Transverse colon (tissue), 4 donors: ENCODE measurements at regions not wholly inside any gene's neighbourhood (a gene's known extent, or its start where the extent isn't known, plus 50 kb on each side); places are given as distances from the start of the nearest gene placed in this dataset.

Experiments
- DNase-seq: peaks from one replicate; pipeline ENCODE4 v3.0.0-alpha.2; 2019
- H3K27ac ChIP-seq, 4 donors: fragments of 200-600 bp; sonication (generic); 2 replicates each; pipeline ENCODE4 v1.5.1; 2016 to 2018; ENCODE audit warnings: inconsistent platforms in 4 of 4
- H3K27me3 ChIP-seq: fragments of 200-600 bp; sonication (generic); 2 replicates; pipeline ENCODE4 v1.5.1; 2017; ENCODE audit warnings: inconsistent platforms
- H3K36me3 ChIP-seq, 4 donors: fragments of 200-600 bp; sonication (generic); 2 replicates each; pipeline ENCODE4 v1.5.1; 2017 to 2019; ENCODE audit warnings: inconsistent platforms in 4 of 4
- H3K4me1 ChIP-seq, 4 donors: fragments of 200-600 bp; sonication (generic); 2 replicates each; pipeline ENCODE4 v1.5.1; 2017 to 2020; ENCODE audit warnings: inconsistent platforms in 4 of 4
- H3K4me3 ChIP-seq, 4 donors: fragments of 200-600 bp; sonication (generic); 1 replicate in 1 of 4; 2 replicates in 3 of 4; pipeline versions ENCODE4 v1.5.1 to v1.6.1; 2017 to 2019; ENCODE audit warnings: inconsistent platforms in 4 of 4
- H3K9me3 ChIP-seq, 2 donors: fragments of 200-600 bp; sonication (generic); 2 replicates each; pipeline ENCODE4 v1.5.1; 2017 to 2019; ENCODE audit warnings: inconsistent platforms in 2 of 2
- CTCF ChIP-seq, 5 experiments: fragments of 200-600 bp in 3 of 5; fragments of 450-650 bp in 2 of 5; sonication (generic) in 3 of 5; IDR thresholded peaks; 1 replicate in 2 of 5; 2 replicates in 3 of 5; pipeline ENCODE4 v1.5.1; 2016 to 2017; ENCODE audit warnings: antibody characterized with exemption in 5 of 5, inconsistent platforms in 3 of 5, mild to moderate bottlenecking in 2 of 5, moderate library complexity in 1 of 5
- EP300 ChIP-seq: sonication (generic); formaldehyde crosslinking; IDR thresholded peaks from one replicate; pipeline ENCODE4 v1.6.1; 2017; ENCODE audit warnings: antibody characterized with exemption, low read depth
- POLR2A ChIP-seq: fragments of 450-650 bp; IDR thresholded peaks from one replicate; pipeline ENCODE4 v1.6.1; 2016; ENCODE audit warnings: antibody characterized with exemption, mild to moderate bottlenecking, moderate library complexity
- POLR2AphosphoS5 ChIP-seq, 3 donors: sonication (generic); formaldehyde crosslinking; IDR thresholded peaks; one replicate each; pipeline ENCODE4 v1.6.1; 2016; ENCODE audit warnings: antibody characterized with exemption in 3 of 3
- WGBS, 2 donors: methylation state at CpG; one replicate each; pipeline ENCODE4 v1.1.5; 2018; ENCODE audit warnings: low coverage in 1 of 2; 5-methylcytosine and 5-hydroxymethylcytosine counted together
- in situ Hi-C, 4 donors: fragments of 200-750 bp; cut with MboI; loops; one replicate each; pipeline versions ENCODE4 v1.15.0 to v1.15.1; 2017; ENCODE audit warnings: low sequenced_read_pairs in 3 of 4, low pct_ligation_motif_present in 1 of 4, low pct_unique_long_range_greater_than_20kb in 1 of 4
- intact Hi-C: fragments of 100-400 bp; cut with DNase I; formaldehyde crosslinking; loops from one replicate; pipeline ENCODE4 v1.15.1; 2023; ENCODE audit warnings: low total_unique reads

GRCh38 chr7:126163647-126164046, 1089.1 kb downstream of the GRM8 start:
- no peak for DNase-seq
- Histone ChIP-seq H3K4me3 (no peak overlapping the region), H3K27me3 (no peaks in the 10 kb centered on the region), H3K4me1 (no peaks in the 10 kb centered on the region), H3K27ac (no peak overlapping the region), H3K36me3 (no peaks in the 10 kb centered on the region), H3K9me3 (no peaks in the 10 kb centered on the region)
- intact Hi-C loops, result no loop called here
- WGBS, 2 donors, result 29 to 35% methylated on average over 1 of the region's 1 CpG
- TF ChIP-seq EP300 (no peak), POLR2AphosphoS5 (IDR thresholded peaks at IDR 0.05) (no peak), CTCF (IDR thresholded peaks at IDR 0.05) (no peak), POLR2A (no peak)
- in situ Hi-C loops, result no loop called here

- no peaks in the 10 kb centered on the region for H3K9me3 ChIP-seq
- DNase-seq, result no peak
- H3K27ac ChIP-seq, result no peak overlapping the region
- H3K4me1 ChIP-seq, result no peaks in the 10 kb centered on the region
- WGBS, 2 donors, result 74 to 82% methylated on average over 2 of the region's 2 CpGs
- no peaks in the 10 kb centered on the region for H3K27me3 ChIP-seq
- in situ Hi-C loops, result no loop called here
- intact Hi-C loops, result no loop called here
- TF ChIP-seq CTCF (IDR thresholded peaks at IDR 0.05) (no peak), POLR2A (no peak), EP300 (no peak), POLR2AphosphoS5 (IDR thresholded peaks at IDR 0.05) (no peak)
- no peaks in the 10 kb centered on the region for H3K36me3 ChIP-seq
- H3K4me3 ChIP-seq, result no peak overlapping the region
Measured at GRCh38 chr7:126157391-126157790, 1095.3 kb downstream of the GRM8 start.

- H3K4me1 ChIP-seq, result no peaks in the 10 kb centered on the region
- H3K4me3 ChIP-seq, result no peak overlapping the region
- H3K27me3 ChIP-seq, result no peaks in the 10 kb centered on the region
- in situ Hi-C loops (no loop called here), intact Hi-C loops (no loop called here)
- TF ChIP-seq POLR2AphosphoS5 (IDR thresholded peaks at IDR 0.05) (no peak), POLR2A (no peak)
- WGBS, 2 donors, result 49 to 58% methylated on average over 2 of the region's 2 CpGs
- H3K36me3 ChIP-seq, result no peaks in the 10 kb centered on the region
- H3K9me3 ChIP-seq, result no peaks in the 10 kb centered on the region
- no peak for DNase-seq
- no peak overlapping the region for H3K27ac ChIP-seq
Measured at GRCh38 chr7:126150278-126150958, 1102.3 kb downstream of the GRM8 start.

GRCh38 chr7:126140858-126141466, 1111.8 kb downstream of the GRM8 start:
- Histone ChIP-seq H3K4me3 (no peak overlapping the region), H3K27ac (no peak overlapping the region), H3K9me3 (no peaks in the 10 kb centered on the region), H3K27me3 (no peaks in the 10 kb centered on the region), H3K4me1 (no peaks in the 10 kb centered on the region), H3K36me3 (no peaks in the 10 kb centered on the region)
- in situ Hi-C loops, result no loop called here
- intact Hi-C loops, result no loop called here
- TF ChIP-seq CTCF (IDR thresholded peaks at IDR 0.05) (no peak), POLR2A (no peak), EP300 (no peak), POLR2AphosphoS5 (IDR thresholded peaks at IDR 0.05) (no peak)
- DNase-seq, result no peak

- in situ Hi-C loops (no loop called here), intact Hi-C loops (loop anchor here (10.0 kb wide), 1 partner anchor 1935 kb away; no protein-coding TSS in a partner anchor)
- Histone ChIP-seq H3K9me3 (no peaks in the 10 kb centered on the region), H3K4me3 (no peak overlapping the region), H3K27me3 (no peaks in the 10 kb centered on the region), H3K27ac (no peak overlapping the region), H3K4me1 (no peaks in the 10 kb centered on the region), H3K36me3 (no peaks in the 10 kb centered on the region)
- DNase-seq, result no peak
- no peak for TF ChIP-seq POLR2A
- 13 to 17% methylated on average over 1 of the region's 1 CpG for WGBS, 2 donors
Measured at GRCh38 chr7:126119981-126120380, 1132.8 kb downstream of the GRM8 start.
